Aorta (tissue), 5 donors: ENCODE measurements at regions not wholly inside any gene's neighbourhood (a gene's known extent, or its start where the extent isn't known, plus 50 kb on each side); places are given as distances from the start of the nearest gene placed in this dataset.
"Not testable (repeated sequence)": the region's sequence is repeated elsewhere in the genome, so short reads cannot be mapped to it uniquely, and the experiment has no call there.

Source experiments
- ATAC-seq: fragments of 200-7000 bp; cut with Tn5 transposase; one replicate; pipeline ENCODE4 v1.9.1; 2022; ENCODE audit warnings: moderate library complexity; ENCODE audit not compliant: low FRiP score
- DNase-seq, 2 donors: peaks; one replicate each; pipeline ENCODE4 v3.0.0-alpha.2; 2020
- H3K27ac ChIP-seq, 2 donors: one replicate each; pipeline ENCODE4 v1.5.1; 2013; ENCODE audit warnings: low read length in 2 of 2, mild to moderate bottlenecking in 2 of 2, moderate library complexity in 2 of 2, control low read depth in 1 of 2, inconsistent platforms in 1 of 2, low read depth in 1 of 2
- H3K27me3 ChIP-seq, 2 donors: one replicate each; pipeline ENCODE4 v1.6.1; 2013; ENCODE audit warnings: control low read depth in 1 of 2, low read length in 1 of 2, mild to moderate bottlenecking in 1 of 2, moderate library complexity in 1 of 2; ENCODE audit not compliant: insufficient read depth in 2 of 2, control insufficient read depth in 1 of 2
- H3K36me3 ChIP-seq, 2 donors: one replicate each; pipeline ENCODE4 v1.6.1; 2013; ENCODE audit warnings: control low read depth in 1 of 2, low read length in 1 of 2, mild to moderate bottlenecking in 1 of 2; ENCODE audit not compliant: insufficient read depth in 2 of 2, control insufficient read depth in 1 of 2
- H3K4me1 ChIP-seq, 2 donors: one replicate each; pipeline ENCODE4 v1.6.1; 2013; ENCODE audit warnings: low read length in 2 of 2, control low read depth in 1 of 2, mild to moderate bottlenecking in 1 of 2, moderate library complexity in 1 of 2; ENCODE audit not compliant: insufficient read depth in 2 of 2, control insufficient read depth in 1 of 2
- H3K4me3 ChIP-seq, 2 donors: one replicate each; pipeline ENCODE4 v1.5.1; 2013; ENCODE audit warnings: low read length in 2 of 2, control low read depth in 1 of 2, mild to moderate bottlenecking in 1 of 2
- H3K9me3 ChIP-seq: one replicate; pipeline ENCODE4 v1.6.1; 2013; ENCODE audit warnings: mild to moderate bottlenecking, low read length; ENCODE audit not compliant: control insufficient read depth
- WGBS, 2 donors: extraction: QIAGEN DNeasy Blood & Tissue Kit; methylation state at CpG; one replicate each; pipeline ENCODE4 v1.1.7; 2013; 5-methylcytosine and 5-hydroxymethylcytosine counted together
- intact Hi-C, 2 donors: fragments of 100-400 bp; cut with DNase I; formaldehyde crosslinking; loops; one replicate each; pipeline versions ENCODE4 v1.14.2 to v1.15.0; 2022
- donor health status: healthy with polysubstance abuse.
- donor health status: Bipolar disorder and iron deficiency.
- donor health status: DM: no; HTN: no; CAD: no.
- donor health status: DM: no; HTN: no; CAD: no.
- donor health status: DM: yes; HTN: yes; CAD: no.

DNA sequence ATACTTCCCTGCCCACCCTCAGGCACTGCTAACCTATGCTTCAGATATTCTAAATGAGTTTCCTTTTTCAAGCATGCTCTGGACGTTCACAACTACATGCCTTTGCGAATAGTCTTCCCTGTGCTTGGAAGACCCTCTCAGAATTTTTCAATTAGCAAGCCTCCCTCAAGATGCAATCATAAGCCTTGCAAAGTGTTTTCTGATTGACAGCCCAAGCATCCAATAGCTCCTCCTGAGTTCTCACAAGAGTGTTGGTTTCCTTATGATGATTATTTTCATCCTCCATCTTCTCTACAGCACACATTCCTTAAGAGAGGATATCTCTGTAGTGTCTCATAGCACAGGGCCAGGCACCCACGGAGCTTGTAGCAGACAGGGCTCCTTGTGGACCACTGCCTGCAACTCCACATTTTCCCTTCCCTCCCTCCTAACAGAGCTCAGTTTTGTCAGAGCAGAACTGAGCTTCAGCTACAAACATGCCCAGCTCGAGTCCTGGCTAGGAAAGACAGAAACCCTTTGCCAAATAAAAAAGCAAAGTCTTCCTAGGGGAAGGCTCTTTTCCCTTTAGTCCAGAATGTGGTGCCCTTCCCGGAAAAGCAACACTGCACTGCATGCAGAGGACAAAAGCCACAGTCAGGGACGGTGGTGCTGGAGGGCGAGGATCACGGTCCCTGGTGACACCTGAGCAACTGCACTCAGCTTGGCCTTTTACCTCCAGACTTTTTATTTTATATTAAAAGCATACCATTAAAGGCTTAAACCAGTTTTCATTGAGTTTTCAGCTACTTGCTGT, 819.8 kb upstream of the ID2 start:
- no peaks in the 10 kb centered on the region for H3K27me3 ChIP-seq
- H3K4me1 ChIP-seq, result peaks cover 0 to 3% of the 10 kb centered on the region in 2 donors
- H3K4me3 ChIP-seq, result no peak overlapping the region
- 66 to 70% methylated on average over 8 of the region's 8 CpGs for WGBS, 2 donors
- H3K36me3 ChIP-seq, result no peaks in the 10 kb centered on the region
- intact Hi-C loops, result no loop called here
- no peak for DNase-seq
- no peaks in the 10 kb centered on the region for H3K9me3 ChIP-seq
- ATAC-seq, result no peak
- H3K27ac ChIP-seq, result no peak overlapping the region

DNA sequence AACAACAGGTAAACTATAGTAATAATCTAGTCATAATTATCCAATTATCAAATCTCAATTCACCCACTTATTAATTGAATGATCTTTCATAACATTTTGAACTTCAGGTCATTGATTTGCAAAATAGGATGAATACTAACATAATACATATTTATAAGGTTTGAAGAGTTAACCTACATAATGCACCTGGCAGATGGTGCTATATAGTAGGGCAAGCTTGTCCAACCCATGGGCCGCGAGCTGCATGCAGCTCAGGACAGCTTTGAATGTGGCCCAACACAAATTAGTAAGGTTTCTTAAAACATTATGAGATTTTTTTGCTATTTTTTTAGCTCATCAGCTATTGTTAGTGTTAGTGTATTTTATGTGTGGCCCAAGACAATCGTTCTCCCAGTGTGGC, 815.8 kb upstream of the ID2 start:
- intact Hi-C loops, result no loop called here
- Histone ChIP-seq H3K27ac (no peak overlapping the region), H3K4me1 (no peaks in the 10 kb centered on the region), H3K4me3 (no peak overlapping the region), H3K27me3 (no peaks in the 10 kb centered on the region), H3K36me3 (no peaks in the 10 kb centered on the region), H3K9me3 (no peaks in the 10 kb centered on the region)
- 93% methylated on average over 3 of the region's 3 CpGs for WGBS, 2 donors
- ATAC-seq (no peak), DNase-seq (no peak)

DNA sequence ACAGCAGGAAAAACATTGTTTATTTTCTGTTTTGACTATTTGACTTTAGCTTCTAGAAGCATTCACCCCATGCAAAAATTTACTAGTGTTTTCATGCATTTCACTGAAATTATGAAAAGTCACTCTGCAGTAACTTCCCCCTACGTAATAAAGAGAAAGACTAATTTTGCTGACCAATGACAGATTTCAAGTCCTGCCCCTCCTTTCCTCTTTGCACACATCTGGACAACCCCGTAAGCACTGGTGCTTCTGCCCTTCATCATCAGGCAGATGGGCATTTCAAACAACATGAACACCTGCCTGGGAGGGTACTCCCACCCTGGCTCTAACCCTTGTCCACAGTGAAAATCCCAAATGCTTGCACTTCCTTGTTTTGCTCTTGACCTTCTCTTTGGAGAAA, 815.0 kb upstream of the ID2 start:
- intact Hi-C loops, result no loop called here
- 90 to 94% methylated on average over 2 of the region's 2 CpGs for WGBS, 2 donors
- no peak overlapping the region for H3K27ac ChIP-seq
- ATAC-seq (no peak), DNase-seq (no peak)
- H3K4me3 ChIP-seq, result no peak overlapping the region
- H3K4me1 ChIP-seq, result no peaks in the 10 kb centered on the region
- no peaks in the 10 kb centered on the region for H3K36me3 ChIP-seq
- no peaks in the 10 kb centered on the region for H3K27me3 ChIP-seq
- H3K9me3 ChIP-seq, result no peaks in the 10 kb centered on the region

DNA sequence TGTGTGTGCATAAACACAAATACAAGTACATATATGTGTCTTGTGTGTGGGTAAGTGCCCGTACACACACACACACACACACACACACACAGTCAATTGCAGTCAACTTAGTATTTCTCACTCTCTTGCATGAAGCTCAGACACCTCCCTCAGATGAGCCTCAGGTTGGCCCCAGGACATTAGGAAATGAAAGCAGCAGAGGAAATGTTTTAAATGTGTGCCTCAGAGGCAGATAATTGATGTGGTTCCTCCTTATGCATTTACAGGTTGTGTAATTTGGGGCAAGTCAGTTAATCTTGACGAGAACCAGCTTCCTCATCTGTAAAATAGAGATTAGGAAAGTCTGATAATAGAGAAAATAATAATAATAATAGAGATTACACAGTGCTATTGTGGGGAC, 814.0 kb upstream of the ID2 start:
- Histone ChIP-seq H3K4me3 (no peak overlapping the region), H3K27ac (no peak overlapping the region), H3K36me3 (no peaks in the 10 kb centered on the region), H3K27me3 (no peaks in the 10 kb centered on the region), H3K4me1 (no peaks in the 10 kb centered on the region), H3K9me3 (no peaks in the 10 kb centered on the region)
- no peak for ATAC-seq
- intact Hi-C loops, result no loop called here
- 85 to 90% methylated on average over 2 of the region's 2 CpGs for WGBS, 2 donors
- DNase-seq, result no peak

DNA sequence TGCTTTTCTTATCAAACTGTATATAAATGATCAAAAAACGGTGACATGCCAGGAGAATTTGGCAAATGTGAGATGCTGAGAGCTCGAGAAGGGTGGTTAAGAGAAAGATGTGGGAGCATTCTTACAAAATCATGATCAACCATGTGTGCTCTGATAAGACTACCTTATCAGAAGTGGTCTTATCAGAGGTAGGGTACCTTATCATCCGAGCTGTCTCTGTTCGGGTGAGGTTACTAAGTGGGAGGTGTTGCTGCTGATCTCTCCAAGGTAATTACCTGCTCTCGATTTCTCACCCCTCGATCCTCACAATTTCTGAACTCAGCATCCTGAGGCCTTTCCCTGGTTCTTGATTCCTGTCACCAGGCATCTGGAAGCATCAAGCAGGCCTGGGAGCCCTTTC, 813.0 kb upstream of the ID2 start:
- Histone ChIP-seq H3K27me3 (no peaks in the 10 kb centered on the region), H3K9me3 (no peaks in the 10 kb centered on the region), H3K4me1 (no peaks in the 10 kb centered on the region), H3K27ac (no peak overlapping the region), H3K36me3 (no peaks in the 10 kb centered on the region), H3K4me3 (no peak overlapping the region)
- intact Hi-C loops, result no loop called here
- ATAC-seq (no peak), DNase-seq (no peak)
- 78 to 83% methylated on average over 6 of the region's 6 CpGs for WGBS, 2 donors

DNA sequence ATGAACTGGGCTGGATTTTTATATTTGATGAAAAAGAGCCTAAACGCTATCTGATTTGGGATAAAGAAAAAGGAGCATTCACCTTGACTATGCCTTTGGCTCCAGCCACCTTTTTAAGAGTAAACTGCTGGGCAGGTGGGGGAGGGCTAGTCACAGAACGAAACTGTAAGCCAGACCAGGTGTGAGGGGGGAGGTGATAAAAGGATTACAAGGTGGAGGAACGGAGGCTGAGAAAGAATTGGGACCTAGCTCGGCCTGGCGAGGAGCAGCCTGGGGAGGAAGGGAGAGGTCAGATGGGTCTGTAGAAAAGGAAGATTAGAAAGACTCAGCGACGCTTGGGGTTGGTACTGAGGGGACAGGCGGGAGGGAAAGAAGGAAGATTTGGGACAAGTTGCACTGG, 805.4 kb upstream of the ID2 start:
- DNase-seq, H3K36me3 ChIP-seq, H3K27ac ChIP-seq, ATAC-seq, H3K27me3 ChIP-seq, intact Hi-C loops, H3K4me3 ChIP-seq, H3K9me3 ChIP-seq, H3K4me1 ChIP-seq: not testable (repeated sequence)
- WGBS, 2 donors, result 94 to 98% methylated on average over 8 of the region's 8 CpGs

DNA sequence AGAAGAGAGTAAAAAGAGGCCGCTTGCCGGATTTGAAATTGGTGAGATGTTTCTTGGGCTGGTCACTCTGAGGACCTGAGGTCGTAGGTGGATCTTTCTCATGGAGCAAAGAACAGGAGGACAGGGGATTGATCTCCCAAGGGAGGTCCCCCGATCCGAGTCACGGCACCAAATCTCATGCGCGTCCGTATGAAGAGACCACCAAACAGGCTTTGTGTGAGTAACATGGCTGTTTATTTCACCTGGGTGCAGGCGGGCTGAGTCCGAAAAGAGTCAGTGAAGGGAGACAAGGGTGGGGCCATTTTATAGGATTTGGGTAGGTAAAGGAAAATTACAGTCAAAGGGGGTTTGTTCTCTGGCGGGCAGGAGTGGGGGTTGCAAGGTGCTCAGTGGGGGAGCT, 803.6 kb upstream of the ID2 start:
- whole genome bisulfite sequencing, 2 donors, result 95 to 96% methylated on average over 9 to 12 of the region's 12 CpGs
- intact Hi-C loops, H3K27ac ChIP-seq, H3K4me3 ChIP-seq, H3K4me1 ChIP-seq, ATAC-seq, H3K27me3 ChIP-seq, H3K36me3 ChIP-seq, H3K9me3 ChIP-seq, DNase-seq: not testable (repeated sequence)

DNA sequence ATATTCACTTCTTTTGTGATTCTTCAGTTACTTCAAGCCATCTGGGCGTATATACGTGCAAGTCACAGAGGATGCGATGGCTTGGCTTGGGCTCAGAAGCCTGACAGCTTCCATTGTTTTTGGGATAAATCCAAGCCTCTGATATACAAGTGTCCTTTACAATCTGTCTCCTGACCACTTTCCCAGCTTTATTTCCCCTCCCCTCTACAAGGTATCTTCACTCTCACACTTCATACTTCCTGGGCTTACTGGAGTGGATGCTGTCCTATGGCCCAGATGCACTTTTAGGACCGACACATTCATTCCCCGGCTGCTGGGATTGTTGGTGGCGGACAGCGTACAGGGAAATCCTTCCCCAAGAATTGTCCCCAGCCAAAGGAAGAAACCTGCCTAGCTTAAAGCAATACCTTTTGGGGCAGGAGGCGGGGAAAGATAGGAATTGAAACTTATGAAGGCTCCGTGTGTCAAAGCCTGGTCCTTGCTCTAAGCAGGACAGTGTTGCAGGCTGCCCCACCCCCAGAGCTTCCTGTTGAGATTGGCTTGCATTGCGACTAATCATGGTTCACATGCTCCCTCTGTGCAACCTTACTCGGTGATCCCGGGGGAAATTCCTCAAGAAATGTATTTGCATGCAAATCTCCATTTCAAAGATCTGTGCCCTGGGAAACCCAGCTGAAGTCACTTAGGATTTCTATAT, 802.9 kb upstream of the ID2 start:
- intact Hi-C loops, result no loop called here
- Histone ChIP-seq H3K4me1 (peaks cover 0 to 2% of the 10 kb centered on the region in 2 donors), H3K27me3 (no peaks in the 10 kb centered on the region), H3K4me3 (no peak overlapping the region), H3K36me3 (no peaks in the 10 kb centered on the region), H3K9me3 (no peaks in the 10 kb centered on the region), H3K27ac (no peak overlapping the region)
- DNase-seq (no peak), ATAC-seq (no peak)
- 70 to 76% methylated on average over 12 of the region's 12 CpGs for WGBS, 2 donors

DNA sequence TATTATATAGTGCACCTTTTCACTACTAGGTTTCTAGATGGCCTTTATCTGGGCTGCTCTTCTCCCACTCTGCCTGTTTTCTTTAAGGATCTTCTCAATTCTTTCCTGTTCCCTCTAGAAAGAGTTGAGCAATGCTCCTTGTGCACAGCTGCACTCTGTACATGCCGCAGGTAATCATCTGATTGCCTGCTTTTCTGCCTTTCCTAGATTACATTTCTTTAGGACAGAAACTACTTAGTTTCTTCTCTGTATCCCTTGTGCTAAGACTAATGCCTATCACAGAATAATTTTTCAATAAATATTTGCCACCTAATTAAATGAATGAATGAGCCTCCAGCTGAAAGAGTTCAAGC, 802.4 kb upstream of the ID2 start:
- whole genome bisulfite sequencing, 2 donors, result 94 to 100% methylated on average over 1 of the region's 1 CpG
- ATAC-seq (no peak), DNase-seq (no peak)
- Histone ChIP-seq H3K4me3 (no peak overlapping the region), H3K4me1 (peaks cover 0 to 2% of the 10 kb centered on the region in 2 donors), H3K36me3 (no peaks in the 10 kb centered on the region), H3K27me3 (no peaks in the 10 kb centered on the region), H3K27ac (no peak overlapping the region), H3K9me3 (no peaks in the 10 kb centered on the region)
- intact Hi-C loops, result no loop called here
